GM12864 (cell line): ENCODE measurements at regions not wholly inside any gene's neighbourhood (a gene's known extent, or its start where the extent isn't known, plus 50 kb on each side); places are given as distances from the start of the nearest gene placed in this dataset.
"Not testable (repeated sequence)": the region's sequence is repeated elsewhere in the genome, so short reads cannot be mapped to it uniquely, and the experiment has no call there.

Experiments
- DNase-seq: peaks from one replicate; pipeline ENCODE4 v3.0.0-alpha.2; 2011; ENCODE audit warnings: low read depth
- H3K4me3 ChIP-seq: 2 replicates; pipeline ENCODE4 v1.5.1; 2011; ENCODE audit warnings: mild to moderate bottlenecking, low read depth, low read length, control low read depth
- CTCF ChIP-seq: IDR thresholded peaks from 2 replicates; pipeline ENCODE4 v1.5.1; 2011; ENCODE audit warnings: low read depth, mild to moderate bottlenecking, moderate library complexity, low read length, control low read depth, inconsistent platforms; ENCODE audit errors: missing control alignments

GRCh38 chr16:88260146-88260545, 122.6 kb upstream of the ZNF469 start:
- DNase-seq, H3K4me3 ChIP-seq: not testable (repeated sequence)

GRCh38 chr16:88260881-88261665, 121.7 kb upstream of the ZNF469 start:
- not testable (repeated sequence) for DNase-seq, H3K4me3 ChIP-seq

GRCh38 chr16:88261814-88262605, 120.7 kb upstream of the ZNF469 start:
- DNase-seq, H3K4me3 ChIP-seq: not testable (repeated sequence)

GRCh38 chr16:88262858-88263563, 119.7 kb upstream of the ZNF469 start:
- H3K4me3 ChIP-seq, DNase-seq: not testable (repeated sequence)

GRCh38 chr16:88263681-88264287, 119.0 kb upstream of the ZNF469 start:
- DNase-seq = not testable (repeated sequence)

GRCh38 chr16:88264641-88265285, 118.0 kb upstream of the ZNF469 start:
- no peak for TF ChIP-seq CTCF
- no peak for DNase-seq
- H3K4me3 ChIP-seq = no peak overlapping the region

More at GRCh38 chr16:88263681-88264287, 119.0 kb upstream of the ZNF469 start:
- H3K4me3 ChIP-seq = not testable (repeated sequence)

GRCh38 chr16:88265286-88265938, 117.3 kb upstream of the ZNF469 start:
- H3K4me3 ChIP-seq, DNase-seq: not testable (repeated sequence)

GRCh38 chr16:88266036-88266435, 116.7 kb upstream of the ZNF469 start:
- not testable (repeated sequence) for DNase-seq, H3K4me3 ChIP-seq

GRCh38 chr16:88266935-88267551, 115.7 kb upstream of the ZNF469 start:
- H3K4me3 ChIP-seq, DNase-seq: not testable (repeated sequence)

GRCh38 chr16:88268186-88268970, 114.4 kb upstream of the ZNF469 start:
- DNase-seq, H3K4me3 ChIP-seq: not testable (repeated sequence)

- DNase-seq, H3K4me3 ChIP-seq: not testable (repeated sequence)
These were observed 112.5 kb upstream of the ZNF469 start for GRCh38 chr16:88270171-88270790.

- H3K4me3 ChIP-seq, DNase-seq: not testable (repeated sequence)
These were observed 111.5 kb upstream of the ZNF469 start for GRCh38 chr16:88271296-88271695.

- not testable (repeated sequence) for DNase-seq, H3K4me3 ChIP-seq
These were observed 111.0 kb upstream of the ZNF469 start for GRCh38 chr16:88271776-88272175.

GRCh38 chr16:88272437-88272836, 110.3 kb upstream of the ZNF469 start:
- not testable (repeated sequence) for H3K4me3 ChIP-seq, DNase-seq

- H3K4me3 ChIP-seq, DNase-seq: not testable (repeated sequence)
These were observed 108.5 kb upstream of the ZNF469 start for GRCh38 chr16:88274126-88274750.
